ENCODE measurements at regions not wholly inside any gene's neighbourhood (a gene's known extent, or its start where the extent isn't known, plus 50 kb on each side); places are given as distances from the start of the nearest gene placed in this dataset.

GRCh38 chr15:79230766-79231165 lies 51.8 kb upstream of the ANKRD34C start:
- DNase-seq (ENCODE audit: low read depth in 4 of 4, low spot score in 3 of 4), result no peak

DNA sequence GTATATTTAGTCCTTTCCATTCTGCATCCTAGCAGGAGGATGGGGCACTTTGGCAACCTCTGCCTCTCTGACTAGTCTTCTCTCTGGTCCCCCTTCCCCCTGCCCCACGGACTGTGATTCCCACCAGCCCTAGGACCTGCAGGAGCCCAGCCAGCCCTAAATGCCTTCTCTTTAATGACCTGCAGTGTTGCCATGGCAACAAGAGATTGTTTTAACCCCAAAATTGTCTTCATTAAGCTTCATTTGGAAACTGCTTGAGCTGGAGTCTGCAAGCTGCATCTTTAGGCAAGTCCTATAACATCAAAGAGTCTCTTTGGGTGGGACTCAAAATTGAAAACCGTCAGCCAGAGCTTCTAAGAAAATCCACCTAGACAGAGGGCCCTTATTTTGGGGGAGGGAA lies 59.7 kb upstream of the ANKRD34C start:
- DNase-seq (ENCODE audit: low read depth in 4 of 4, low spot score in 3 of 4), result no peak

DNA sequence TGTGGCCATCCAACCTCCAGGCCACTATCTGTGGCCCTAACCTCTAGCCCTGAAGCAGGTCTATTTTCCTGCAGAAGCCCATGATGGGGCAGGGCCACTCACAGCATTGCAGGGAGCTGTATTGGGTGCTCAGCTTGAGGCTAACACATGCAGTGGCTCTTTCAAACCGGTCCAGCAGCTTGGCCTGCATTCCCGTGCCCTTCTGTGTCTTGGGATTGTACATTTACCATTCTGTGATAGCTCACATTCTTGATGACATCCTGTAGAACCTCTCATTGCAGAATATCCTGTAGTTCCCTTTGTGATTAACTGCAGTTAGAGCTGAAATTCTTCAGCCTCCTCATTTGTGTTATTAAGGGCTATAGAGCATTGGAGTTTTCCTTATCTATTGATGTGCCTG lies 60.8 kb upstream of the ANKRD34C start:
- DNase-seq (ENCODE audit: low read depth in 4 of 4, low spot score in 3 of 4), result no peak

DNA sequence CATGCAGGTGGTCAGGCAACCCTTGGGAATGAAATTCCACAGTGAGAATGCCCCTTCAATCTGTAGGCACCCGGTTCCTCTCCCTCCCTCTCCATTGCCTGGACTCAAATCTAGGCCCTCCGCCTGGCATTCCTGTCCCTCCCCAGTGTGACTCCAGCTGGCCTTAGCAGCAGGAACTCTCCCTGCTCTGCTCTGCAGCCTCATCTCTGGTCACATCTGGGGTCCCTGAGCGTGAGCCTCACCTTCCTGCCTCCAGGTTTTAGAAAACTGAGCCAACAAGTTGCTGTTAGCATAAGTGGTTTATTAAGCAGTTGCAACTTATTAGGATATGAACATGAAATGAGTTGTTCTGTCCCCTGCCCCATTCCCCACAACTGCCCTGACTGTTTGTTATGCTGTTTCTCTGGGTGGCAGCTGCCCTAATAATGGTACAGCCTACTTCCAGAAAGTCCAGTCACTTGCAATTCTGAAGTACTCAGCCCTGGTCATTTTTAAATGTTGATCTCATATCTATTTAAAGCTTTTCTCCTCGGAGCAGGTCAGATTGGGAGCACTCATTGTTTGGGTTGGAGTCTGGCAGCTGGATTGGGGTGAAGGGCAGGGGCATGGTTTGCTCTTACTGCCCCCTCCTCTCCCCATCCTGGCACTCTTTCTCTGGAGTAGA lies 63.0 kb upstream of the ANKRD34C start:
- DNase-seq (ENCODE audit: low read depth in 4 of 4, low spot score in 3 of 4), result no peak

GRCh38 chr15:79218588-79219200 lies 63.8 kb upstream of the ANKRD34C start:
- no peak for DNase-seq (ENCODE audit: low read depth in 4 of 4, low spot score in 3 of 4)

GRCh38 chr15:79213650-79214049 lies 68.9 kb upstream of the ANKRD34C start:
- DNase-seq (ENCODE audit: low read depth in 4 of 4, low spot score in 3 of 4), result no peak

DNA sequence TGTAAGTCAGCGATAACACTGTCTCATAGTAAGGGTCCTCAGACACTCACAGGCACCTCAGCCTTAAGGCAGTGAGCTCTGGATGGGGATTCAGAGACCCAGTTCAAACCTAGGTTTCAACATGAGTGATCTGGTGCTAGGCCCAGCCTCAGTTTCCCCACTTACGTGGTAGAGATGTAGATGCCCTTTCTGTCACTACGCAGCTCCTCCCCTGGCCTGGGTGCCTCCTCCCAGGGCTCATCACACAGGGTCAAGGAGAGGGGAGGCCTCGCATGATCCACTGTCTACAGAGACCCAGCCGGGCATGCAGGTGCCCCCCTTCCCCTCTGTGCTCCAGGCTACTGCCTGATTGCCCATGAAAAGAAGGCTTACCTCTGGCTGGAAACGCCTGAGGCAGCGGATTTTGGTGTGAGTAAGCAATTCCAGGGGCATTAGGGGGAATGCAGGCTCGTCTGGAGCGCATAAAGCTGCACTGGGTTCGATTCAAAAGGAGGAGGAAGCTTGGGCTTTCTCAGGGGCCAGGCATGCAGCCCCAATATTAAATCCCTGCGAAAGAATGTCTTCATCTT lies 69.8 kb upstream of the ANKRD34C start:
- DNase-seq (ENCODE audit: low read depth in 4 of 4, low spot score in 3 of 4), result no peak

GRCh38 chr15:79211481-79211880 lies 71.0 kb upstream of the ANKRD34C start:
- DNase-seq (ENCODE audit: low read depth in 4 of 4, low spot score in 3 of 4), result no peak

DNA sequence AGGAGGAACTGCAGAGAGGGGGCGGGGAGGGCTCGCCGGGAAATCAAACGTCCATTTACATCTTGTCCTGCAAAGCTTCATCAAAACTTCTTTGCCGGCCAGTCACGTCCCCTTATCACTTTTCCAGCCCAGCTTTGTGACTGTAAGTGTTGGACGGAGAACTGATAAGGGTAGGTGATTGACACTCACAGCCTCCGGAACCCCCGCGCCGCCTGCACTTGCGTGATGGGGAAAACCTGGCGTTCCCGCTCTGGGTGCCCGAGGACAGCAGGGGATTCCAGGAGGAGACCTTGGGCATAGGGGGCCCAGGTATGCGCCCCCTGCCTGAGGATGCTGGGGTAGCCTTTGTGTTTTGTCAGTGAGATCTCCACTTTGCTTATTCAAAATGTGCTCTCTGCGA lies 72.8 kb upstream of the ANKRD34C start:
- no peak for DNase-seq (ENCODE audit: low read depth in 4 of 4, low spot score in 3 of 4)

- DNase-seq (ENCODE audit: low read depth in 4 of 4, low spot score in 3 of 4), result no peak
Measured at GRCh38 chr15:79209116-79209515, 73.4 kb upstream of the ANKRD34C start.

DNA sequence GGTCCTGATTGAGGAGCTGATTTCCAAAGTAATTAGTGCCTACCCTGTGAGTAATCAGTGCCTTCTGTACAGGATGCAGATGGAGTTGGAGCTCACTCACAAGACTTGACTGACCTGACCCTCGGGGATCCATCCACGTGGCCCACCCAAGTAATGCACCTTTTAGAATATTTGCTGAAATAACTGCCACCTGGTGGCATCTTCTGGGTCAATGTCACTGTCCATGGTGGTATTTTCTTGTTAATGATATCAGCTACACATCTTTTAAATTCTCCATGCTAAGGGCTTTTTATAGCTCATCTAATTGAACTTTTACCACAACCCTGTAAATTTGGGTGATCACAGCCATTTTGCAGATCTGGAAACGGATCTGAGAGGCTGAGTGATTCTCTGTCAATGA lies 74.3 kb upstream of the ANKRD34C start:
- DNase-seq (ENCODE audit: low read depth in 4 of 4, low spot score in 3 of 4), result no peak

- no peak for DNase-seq (ENCODE audit: low read depth in 4 of 4, low spot score in 3 of 4)
Measured at GRCh38 chr15:79206940-79207339, 75.6 kb upstream of the ANKRD34C start.

DNA sequence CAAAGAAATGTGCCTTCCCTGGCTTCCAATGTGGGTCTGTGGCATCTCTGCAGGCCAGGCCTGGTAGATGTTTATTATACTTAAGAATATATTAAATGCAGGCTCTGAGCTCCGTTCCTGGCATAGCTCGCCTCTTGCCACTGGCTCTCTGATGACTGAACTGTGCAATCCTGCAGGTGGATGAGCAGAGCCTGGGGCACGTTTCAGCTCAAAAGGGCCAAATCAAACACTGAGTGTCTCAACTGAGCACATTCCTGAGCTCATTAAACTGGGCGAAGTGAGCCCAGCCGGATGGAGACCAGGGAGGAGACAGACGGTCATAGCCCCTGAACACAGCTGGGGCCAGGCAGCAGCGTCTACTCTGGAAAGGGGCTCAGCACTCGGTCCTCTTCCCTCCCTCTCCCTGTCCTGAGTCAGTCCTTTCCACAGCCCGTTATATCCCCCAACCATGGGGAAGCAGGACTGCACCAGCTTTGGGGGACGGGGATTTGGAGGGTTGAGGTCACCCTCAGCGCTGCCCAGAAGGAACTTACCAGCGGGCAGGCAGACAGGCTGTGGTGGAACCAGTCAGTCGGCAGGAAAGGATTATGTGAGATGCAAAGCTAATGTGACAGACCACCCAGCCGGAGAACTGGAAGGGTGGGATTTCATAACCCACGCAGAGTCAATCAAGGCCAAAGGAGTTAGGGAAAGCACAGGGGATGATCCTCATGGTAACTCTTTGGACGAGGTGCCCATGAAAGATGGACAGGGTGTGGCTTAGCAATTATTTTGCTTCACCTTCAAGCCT lies 77.4 kb upstream of the ANKRD34C start:
- DNase-seq (ENCODE audit: low read depth in 4 of 4, low spot score in 3 of 4), result no peak

GRCh38 chr15:79198461-79198860 lies 84.1 kb upstream of the ANKRD34C start:
- DNase-seq (ENCODE audit: low read depth in 4 of 4, low spot score in 3 of 4), result no peak

DNA sequence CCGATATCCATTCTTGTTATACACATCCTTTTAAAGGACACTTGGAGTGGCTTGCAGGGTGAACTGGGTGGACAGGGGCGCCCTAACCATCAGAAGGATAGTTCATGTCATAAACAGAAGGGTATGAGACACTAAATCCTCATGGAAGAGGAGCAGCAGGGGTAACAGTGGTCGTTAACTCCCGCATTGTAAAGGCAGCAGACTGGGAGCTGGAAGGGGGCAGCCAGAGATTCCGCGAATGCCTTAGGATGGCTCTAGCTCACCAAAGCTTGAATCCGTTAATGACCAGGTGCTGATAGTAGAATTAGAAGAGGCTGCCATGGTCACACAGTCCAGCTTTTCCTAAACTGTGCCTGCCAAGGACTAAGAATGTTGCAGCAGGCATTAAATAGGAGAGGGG lies 85.2 kb upstream of the ANKRD34C start:
- no peak for DNase-seq (ENCODE audit: low read depth in 4 of 4, low spot score in 3 of 4)

- no peak for DNase-seq (ENCODE audit: low read depth in 4 of 4, low spot score in 3 of 4)
Measured at GRCh38 chr15:79195802-79196201, 86.7 kb upstream of the ANKRD34C start.

DNA sequence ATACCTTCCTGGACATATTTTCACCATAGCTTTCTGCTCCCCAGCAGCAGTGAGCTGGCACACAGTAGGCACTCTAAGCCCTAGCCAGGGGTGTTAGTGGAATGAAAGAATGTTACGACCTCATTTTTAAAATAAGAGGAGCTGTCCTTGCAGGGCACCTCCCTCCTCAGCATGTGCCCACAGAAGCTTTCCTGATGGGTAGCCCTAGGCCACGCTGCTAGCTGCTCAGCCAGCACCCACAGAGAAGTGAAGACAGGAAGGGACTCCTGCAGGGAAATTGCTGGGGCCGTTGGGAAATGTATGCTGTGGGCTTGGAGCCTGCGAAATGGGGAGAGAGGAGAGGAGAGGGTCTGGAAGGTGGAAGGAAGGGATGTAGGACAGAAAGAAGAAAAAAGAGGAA lies 87.3 kb upstream of the ANKRD34C start:
- DNase-seq (ENCODE audit: low read depth in 4 of 4, low spot score in 3 of 4), result no peak

DNA sequence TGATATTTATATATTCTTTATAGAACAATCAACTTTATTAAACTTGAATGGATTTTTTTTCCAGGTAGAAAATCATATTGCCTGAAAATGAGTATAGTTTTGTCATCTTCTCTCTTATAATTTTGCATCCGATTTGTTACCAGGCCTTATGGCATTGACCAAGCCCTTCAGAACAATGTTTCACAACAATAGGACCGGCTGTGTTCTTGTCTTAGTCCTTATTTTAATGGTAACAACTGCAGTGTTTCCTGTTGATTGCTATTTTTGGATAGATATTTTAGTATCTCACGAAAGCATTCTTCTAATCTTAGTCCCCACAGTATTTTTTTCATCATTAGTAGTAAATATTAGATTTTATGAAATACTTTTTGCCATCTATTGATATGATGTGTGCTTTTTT lies 88.1 kb upstream of the ANKRD34C start:
- no peak for DNase-seq (ENCODE audit: low read depth in 4 of 4, low spot score in 3 of 4)

DNA sequence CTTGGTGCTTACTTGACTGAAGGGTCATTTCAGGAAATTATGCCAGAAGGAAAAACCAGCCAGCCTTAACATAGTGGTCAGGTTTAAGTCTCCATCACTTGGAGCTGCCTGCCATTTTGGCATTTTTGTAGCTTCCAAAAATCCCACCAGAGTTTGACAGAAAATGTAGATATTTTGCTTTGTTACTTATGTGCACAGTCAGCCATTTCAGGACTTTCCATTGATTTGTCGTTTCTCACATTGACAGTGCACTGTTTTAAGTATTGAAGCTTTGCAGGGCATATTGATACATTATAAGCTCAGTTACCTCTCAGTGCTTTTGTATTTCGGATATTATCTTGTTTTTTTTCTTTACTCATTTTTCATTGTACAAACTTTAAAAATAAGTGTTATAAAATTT lies 89.0 kb upstream of the ANKRD34C start:
- no peak for DNase-seq (ENCODE audit: low read depth in 4 of 4, low spot score in 3 of 4)

GRCh38 chr15:79193103-79193502 lies 89.4 kb upstream of the ANKRD34C start:
- no peak for DNase-seq (ENCODE audit: low read depth in 4 of 4, low spot score in 3 of 4)

DNA sequence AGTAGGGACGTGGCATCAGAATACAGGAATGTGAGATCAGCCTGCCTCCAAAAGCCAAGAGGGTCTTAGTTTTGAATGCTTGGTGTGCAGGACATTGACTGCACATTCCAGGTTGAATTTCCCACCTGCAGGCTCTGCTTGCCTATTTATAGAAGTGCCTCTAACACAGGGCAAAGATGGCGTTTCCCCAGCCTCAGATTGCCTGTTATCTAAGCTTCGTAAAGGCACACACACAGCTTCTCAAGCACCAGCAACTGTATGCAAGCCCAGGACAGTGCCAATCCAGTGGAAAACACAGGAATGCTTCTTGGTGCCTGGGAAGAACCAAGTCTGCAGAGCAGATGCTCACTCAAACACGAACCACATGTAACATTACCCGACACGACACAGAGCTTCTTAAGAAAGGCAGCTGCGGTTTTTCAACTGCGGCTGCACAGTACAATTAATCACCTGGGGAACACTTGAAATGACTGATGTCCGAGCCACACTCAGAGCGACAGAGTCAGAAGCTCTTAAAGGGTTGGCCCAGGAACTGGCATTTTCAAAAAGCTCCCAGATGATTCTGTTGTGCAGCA lies 90.0 kb upstream of the ANKRD34C start:
- no peak for DNase-seq (ENCODE audit: low read depth in 4 of 4, low spot score in 3 of 4)

Measured in left renal pelvis (tissue), 4 donors.